ENCODE measurements at regions not wholly inside any gene's neighbourhood (a gene's known extent, or its start where the extent isn't known, plus 50 kb on each side); places are given as distances from the start of the nearest gene placed in this dataset.

GRCh38 chr18:38032516-38032915, 466.9 kb upstream of the CELF4 start:
- no peak for DNase-seq (ENCODE audit: low read depth in 2 of 2)

- no peak for DNase-seq (ENCODE audit: low read depth in 2 of 2)
Measured at GRCh38 chr18:38028946-38029345, 463.3 kb upstream of the CELF4 start.

- no peak for DNase-seq (ENCODE audit: low read depth in 2 of 2)
Measured at GRCh38 chr18:38025433-38026038, 459.9 kb upstream of the CELF4 start.

- no peak for DNase-seq (ENCODE audit: low read depth in 2 of 2)
Measured at GRCh38 chr18:38023871-38024270, 458.3 kb upstream of the CELF4 start.

GRCh38 chr18:38022234-38022633, 456.6 kb upstream of the CELF4 start:
- DNase-seq (ENCODE audit: low read depth in 2 of 2): no peak

- DNase-seq (ENCODE audit: low read depth in 2 of 2): no peak
Measured at GRCh38 chr18:38019292-38019691, 453.7 kb upstream of the CELF4 start.

GRCh38 chr18:38010971-38011857, 445.6 kb upstream of the CELF4 start:
- DNase-seq (ENCODE audit: low read depth in 2 of 2): no peak

- no peak for DNase-seq (ENCODE audit: low read depth in 2 of 2)
Measured at GRCh38 chr18:38010037-38010436, 444.4 kb upstream of the CELF4 start.

- DNase-seq (ENCODE audit: low read depth in 2 of 2): no peak
Measured at GRCh38 chr18:38009320-38009719, 443.7 kb upstream of the CELF4 start.

- DNase-seq (ENCODE audit: low read depth in 2 of 2): no peak
Measured at GRCh38 chr18:38007676-38008330, 442.2 kb upstream of the CELF4 start.

- DNase-seq (ENCODE audit: low read depth in 2 of 2): no peak
Measured at GRCh38 chr18:38007026-38007425, 441.4 kb upstream of the CELF4 start.

- DNase-seq (ENCODE audit: low read depth in 2 of 2): no peak
Measured at GRCh38 chr18:38006541-38006940, 440.9 kb upstream of the CELF4 start.

- DNase-seq (ENCODE audit: low read depth in 2 of 2): no peak
Measured at GRCh38 chr18:37997695-37998094, 432.1 kb upstream of the CELF4 start.

GRCh38 chr18:37987901-37988300, 422.3 kb upstream of the CELF4 start:
- no peak for DNase-seq (ENCODE audit: low read depth in 2 of 2)

GRCh38 chr18:37986665-37987064, 421.1 kb upstream of the CELF4 start:
- no peak for DNase-seq (ENCODE audit: low read depth in 2 of 2)

GRCh38 chr18:37985126-37985525, 419.5 kb upstream of the CELF4 start:
- no peak for DNase-seq (ENCODE audit: low read depth in 2 of 2)

GRCh38 chr18:37980556-37980955, 415.0 kb upstream of the CELF4 start:
- no peak for DNase-seq (ENCODE audit: low read depth in 2 of 2)

- no peak for DNase-seq (ENCODE audit: low read depth in 2 of 2)
Measured at GRCh38 chr18:37975446-37975845, 409.8 kb upstream of the CELF4 start.

- DNase-seq (ENCODE audit: low read depth in 2 of 2): no peak
Measured at GRCh38 chr18:37967261-37967660, 401.7 kb upstream of the CELF4 start.

GRCh38 chr18:37965572-37965970, 400.0 kb upstream of the CELF4 start:
- no peak for DNase-seq (ENCODE audit: low read depth in 2 of 2)

GRCh38 chr18:37964885-37965571, 399.4 kb upstream of the CELF4 start:
- no peak for DNase-seq (ENCODE audit: low read depth in 2 of 2)

GRCh38 chr18:37963837-37964236, 398.2 kb upstream of the CELF4 start:
- DNase-seq (ENCODE audit: low read depth in 2 of 2): no peak

All from stimulated activated CD4-positive, alpha-beta T cell treated with anti-CD3 and anti-CD28 coated beads, Interleukin-1b, Interleukin-23, amount 100 ng/mL, for 1 hour (primary cell).